ENCODE measurements at regions not wholly inside any gene's neighbourhood (a gene's known extent, or its start where the extent isn't known, plus 50 kb on each side); places are given as distances from the start of the nearest gene placed in this dataset.

- Histone ChIP-seq H3K4me3 (ENCODE audit: insufficient read depth, low read depth, low read length) (no peak overlapping the region), H3K36me3 (replicated peaks; ENCODE audit: control insufficient read depth, insufficient read depth, low read length) (no peaks in the 10 kb centered on the region), H3K27me3 (ENCODE audit: control insufficient read depth, insufficient read depth, low read length) (no peaks in the 10 kb centered on the region)
- DNase-seq, result no peak
Measured at GRCh38 chr6:128759447-128759846, 123.5 kb upstream of the LAMA2 start.

- no peaks in the 10 kb centered on the region for H3K27me3 ChIP-seq (ENCODE audit: control insufficient read depth, insufficient read depth, low read length)
- no peak for DNase-seq
- H3K4me3 ChIP-seq (ENCODE audit: insufficient read depth, low read depth, low read length), result no peak overlapping the region
- H3K36me3 ChIP-seq (replicated peaks; ENCODE audit: control insufficient read depth, insufficient read depth, low read length), result no peaks in the 10 kb centered on the region
Measured at GRCh38 chr6:128757961-128758360, 125.0 kb upstream of the LAMA2 start.

GRCh38 chr6:128754658-128755256 lies 128.2 kb upstream of the LAMA2 start:
- no peaks in the 10 kb centered on the region for H3K36me3 ChIP-seq (replicated peaks; ENCODE audit: control insufficient read depth, insufficient read depth, low read length)
- DNase-seq, result no peak
- H3K4me3 ChIP-seq (ENCODE audit: insufficient read depth, low read depth, low read length), result no peak overlapping the region
- no peaks in the 10 kb centered on the region for H3K27me3 ChIP-seq (ENCODE audit: control insufficient read depth, insufficient read depth, low read length)

GRCh38 chr6:128743974-128744765 lies 138.8 kb upstream of the LAMA2 start:
- H3K4me3 ChIP-seq (ENCODE audit: insufficient read depth, low read depth, low read length), result no peak overlapping the region
- H3K36me3 ChIP-seq (replicated peaks; ENCODE audit: control insufficient read depth, insufficient read depth, low read length), result no peaks in the 10 kb centered on the region
- no peaks in the 10 kb centered on the region for H3K27me3 ChIP-seq (ENCODE audit: control insufficient read depth, insufficient read depth, low read length)
- DNase-seq, result peak; percentile 30

GRCh38 chr6:128742900-128743299 lies 140.0 kb upstream of the LAMA2 start:
- DNase-seq, result no peak

GRCh38 chr6:128740951-128741350 lies 142.0 kb upstream of the LAMA2 start:
- Histone ChIP-seq H3K36me3 (replicated peaks; ENCODE audit: control insufficient read depth, insufficient read depth, low read length) (no peaks in the 10 kb centered on the region), H3K4me3 (ENCODE audit: insufficient read depth, low read depth, low read length) (no peak overlapping the region), H3K27me3 (ENCODE audit: control insufficient read depth, insufficient read depth, low read length) (no peaks in the 10 kb centered on the region)
- DNase-seq, result no peak

More at GRCh38 chr6:128742900-128743299, 140.0 kb upstream of the LAMA2 start:
- Histone ChIP-seq H3K36me3 (replicated peaks; ENCODE audit: control insufficient read depth, insufficient read depth, low read length) (no peaks in the 10 kb centered on the region), H3K4me3 (ENCODE audit: insufficient read depth, low read depth, low read length) (no peak overlapping the region), H3K27me3 (ENCODE audit: control insufficient read depth, insufficient read depth, low read length) (no peaks in the 10 kb centered on the region)

GRCh38 chr6:128739112-128739511 lies 143.8 kb upstream of the LAMA2 start:
- Histone ChIP-seq H3K4me3 (ENCODE audit: insufficient read depth, low read depth, low read length) (no peak overlapping the region), H3K27me3 (ENCODE audit: control insufficient read depth, insufficient read depth, low read length) (no peaks in the 10 kb centered on the region), H3K36me3 (replicated peaks; ENCODE audit: control insufficient read depth, insufficient read depth, low read length) (no peaks in the 10 kb centered on the region)
- DNase-seq, result no peak

GRCh38 chr6:128738112-128738511 lies 144.8 kb upstream of the LAMA2 start:
- no peaks in the 10 kb centered on the region for H3K36me3 ChIP-seq (replicated peaks; ENCODE audit: control insufficient read depth, insufficient read depth, low read length)
- DNase-seq, result no peak
- H3K27me3 ChIP-seq (ENCODE audit: control insufficient read depth, insufficient read depth, low read length), result no peaks in the 10 kb centered on the region
- H3K4me3 ChIP-seq (ENCODE audit: insufficient read depth, low read depth, low read length), result no peak overlapping the region

- Histone ChIP-seq H3K36me3 (replicated peaks; ENCODE audit: control insufficient read depth, insufficient read depth, low read length) (no peaks in the 10 kb centered on the region), H3K4me3 (ENCODE audit: insufficient read depth, low read depth, low read length) (no peak overlapping the region), H3K27me3 (ENCODE audit: control insufficient read depth, insufficient read depth, low read length) (no peaks in the 10 kb centered on the region)
- no peak for DNase-seq
Measured at GRCh38 chr6:128736780-128737179, 146.2 kb upstream of the LAMA2 start.

GRCh38 chr6:128731249-128732165 lies 151.4 kb upstream of the LAMA2 start:
- H3K27me3 ChIP-seq (ENCODE audit: control insufficient read depth, insufficient read depth, low read length), result no peaks in the 10 kb centered on the region
- H3K4me3 ChIP-seq (ENCODE audit: insufficient read depth, low read depth, low read length), result no peak overlapping the region
- H3K36me3 ChIP-seq (replicated peaks; ENCODE audit: control insufficient read depth, insufficient read depth, low read length), result no peaks in the 10 kb centered on the region
- peak; percentile 16 for DNase-seq

GRCh38 chr6:128727500-128727899 lies 155.4 kb upstream of the LAMA2 start:
- no peak for DNase-seq
- H3K27me3 ChIP-seq (ENCODE audit: control insufficient read depth, insufficient read depth, low read length), result no peaks in the 10 kb centered on the region
- H3K36me3 ChIP-seq (replicated peaks; ENCODE audit: control insufficient read depth, insufficient read depth, low read length), result no peaks in the 10 kb centered on the region
- H3K4me3 ChIP-seq (ENCODE audit: insufficient read depth, low read depth, low read length), result no peak overlapping the region

- DNase-seq, result no peak
- Histone ChIP-seq H3K4me3 (ENCODE audit: insufficient read depth, low read depth, low read length) (no peak overlapping the region), H3K36me3 (replicated peaks; ENCODE audit: control insufficient read depth, insufficient read depth, low read length) (no peaks in the 10 kb centered on the region), H3K27me3 (ENCODE audit: control insufficient read depth, insufficient read depth, low read length) (no peaks in the 10 kb centered on the region)
Measured at GRCh38 chr6:128725271-128726233, 157.4 kb upstream of the LAMA2 start.

- Histone ChIP-seq H3K4me3 (ENCODE audit: insufficient read depth, low read depth, low read length) (no peak overlapping the region), H3K27me3 (ENCODE audit: control insufficient read depth, insufficient read depth, low read length) (no peaks in the 10 kb centered on the region), H3K36me3 (replicated peaks; ENCODE audit: control insufficient read depth, insufficient read depth, low read length) (no peaks in the 10 kb centered on the region)
- no peak for DNase-seq
Measured at GRCh38 chr6:128724738-128725137, 158.2 kb upstream of the LAMA2 start.

GRCh38 chr6:128723667-128724066 lies 159.3 kb upstream of the LAMA2 start:
- no peaks in the 10 kb centered on the region for H3K27me3 ChIP-seq (ENCODE audit: control insufficient read depth, insufficient read depth, low read length)
- DNase-seq, result no peak
- H3K4me3 ChIP-seq (ENCODE audit: insufficient read depth, low read depth, low read length), result no peak overlapping the region
- H3K36me3 ChIP-seq (replicated peaks; ENCODE audit: control insufficient read depth, insufficient read depth, low read length), result no peaks in the 10 kb centered on the region
